OCI-LY3 (cell line): ENCODE measurements at regions not wholly inside any gene's neighbourhood (a gene's known extent, or its start where the extent isn't known, plus 50 kb on each side); places are given as distances from the start of the nearest gene placed in this dataset.

ENCODE experiments used
- H2AFZ ChIP-seq: fragments of 200-600, 300-600 bp; shearing (Covaris generic); 2 replicates; pipeline ENCODE4 v1.6.0; 2014; ENCODE audit warnings: antibody characterized with exemption, low read depth, low read length
- H3K27ac ChIP-seq: fragments of 200-600, 300-600 bp; sonication (generic); 2 replicates; pipeline ENCODE4 v1.5.1; 2014; ENCODE audit warnings: mild to moderate bottlenecking, low read length, moderate library complexity, mixed read lengths
- H3K27me3 ChIP-seq: fragments of 200-600, 300-600 bp; sonication (generic); 2 replicates; pipeline ENCODE4 v1.6.1; 2014; ENCODE audit warnings: low read depth, low read length, mixed read lengths
- H3K36me3 ChIP-seq: fragments of 200-600, 300-600 bp; sonication (generic); replicated peaks from 2 replicates; pipeline ENCODE3; 2014; ENCODE audit warnings: low read depth, low read length, mixed read lengths
- H3K4me1 ChIP-seq: fragments of 300-600, 200-600 bp; sonication (generic); 2 replicates; pipeline ENCODE4 v1.6.1; 2014; ENCODE audit warnings: low read length, mixed read lengths
- H3K4me2 ChIP-seq: fragments of 200-600, 300-600 bp; sonication (generic); 2 replicates; pipeline ENCODE4 v1.6.1; 2014; ENCODE audit warnings: low read length, mixed read lengths
- H3K4me3 ChIP-seq: fragments of 300-600, 200-600 bp; sonication (generic); 2 replicates; pipeline ENCODE4 v1.5.1; 2014; ENCODE audit warnings: antibody characterized with exemption, mild to moderate bottlenecking, low read length, moderate library complexity
- H3K79me2 ChIP-seq: fragments of 300-600, 200-600 bp; shearing (Covaris generic); 2 replicates; pipeline ENCODE4 v1.6.1; 2014; ENCODE audit warnings: mild to moderate bottlenecking, low read length, mixed read lengths
- H3K9ac ChIP-seq: fragments of 300-600, 200-600 bp; shearing (Covaris generic); 2 replicates; pipeline ENCODE4 v1.6.0; 2014; ENCODE audit warnings: mild to moderate bottlenecking, low read length, moderate library complexity
- H3K9me3 ChIP-seq: fragments of 200-600, 300-600 bp; shearing (Covaris generic); 2 replicates; pipeline ENCODE4 v1.6.1; 2014; ENCODE audit warnings: low read length, mixed read lengths; ENCODE audit not compliant: insufficient read depth
- H4K20me1 ChIP-seq: fragments of 200-600, 300-600 bp; sonication (generic); 2 replicates; pipeline ENCODE4 v1.6.1; 2016; ENCODE audit warnings: low read length, mixed read lengths; ENCODE audit not compliant: insufficient read depth
- EZH2phosphoT487 ChIP-seq: fragments of 200-600 bp; shearing (Covaris generic); IDR thresholded peaks from 2 replicates; pipeline ENCODE4 v1.6.1; 2018; ENCODE audit warnings: antibody characterized with exemption, mixed run types, low read depth
- TF ChIP-seq, protein P1 (sequence below): fragments of 200-600, 300-600 bp; sonication (generic); IDR thresholded peaks from 2 replicates; pipeline ENCODE4 v1.5.1; 2014; ENCODE audit warnings: antibody characterized with exemption, low read length, low read depth

DNA sequence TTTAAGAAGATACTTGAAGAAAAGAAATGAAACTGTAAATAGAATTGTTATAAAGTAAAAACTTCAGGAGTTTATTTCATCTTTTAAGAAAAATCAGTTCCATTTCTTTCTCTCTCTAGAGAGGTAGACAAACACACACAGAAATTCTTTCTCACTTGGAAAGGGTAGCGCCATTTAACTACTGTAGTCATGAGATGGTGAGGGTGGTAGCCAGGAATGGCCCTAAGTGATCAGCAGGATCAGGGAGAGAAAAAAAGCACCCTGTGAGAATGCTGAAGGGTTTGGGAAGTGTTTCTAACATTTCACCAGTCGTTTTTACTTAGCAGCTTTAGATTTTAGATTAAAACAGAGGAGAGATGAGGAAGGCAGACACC lies 205.7 kb upstream of the RUNX1 start:
- peaks cover 7% of the 10 kb centered on the region; the same call in 1 of the 2 replicates for H3K9me3 ChIP-seq
- no peak overlapping the region for H2AFZ ChIP-seq

DNA sequence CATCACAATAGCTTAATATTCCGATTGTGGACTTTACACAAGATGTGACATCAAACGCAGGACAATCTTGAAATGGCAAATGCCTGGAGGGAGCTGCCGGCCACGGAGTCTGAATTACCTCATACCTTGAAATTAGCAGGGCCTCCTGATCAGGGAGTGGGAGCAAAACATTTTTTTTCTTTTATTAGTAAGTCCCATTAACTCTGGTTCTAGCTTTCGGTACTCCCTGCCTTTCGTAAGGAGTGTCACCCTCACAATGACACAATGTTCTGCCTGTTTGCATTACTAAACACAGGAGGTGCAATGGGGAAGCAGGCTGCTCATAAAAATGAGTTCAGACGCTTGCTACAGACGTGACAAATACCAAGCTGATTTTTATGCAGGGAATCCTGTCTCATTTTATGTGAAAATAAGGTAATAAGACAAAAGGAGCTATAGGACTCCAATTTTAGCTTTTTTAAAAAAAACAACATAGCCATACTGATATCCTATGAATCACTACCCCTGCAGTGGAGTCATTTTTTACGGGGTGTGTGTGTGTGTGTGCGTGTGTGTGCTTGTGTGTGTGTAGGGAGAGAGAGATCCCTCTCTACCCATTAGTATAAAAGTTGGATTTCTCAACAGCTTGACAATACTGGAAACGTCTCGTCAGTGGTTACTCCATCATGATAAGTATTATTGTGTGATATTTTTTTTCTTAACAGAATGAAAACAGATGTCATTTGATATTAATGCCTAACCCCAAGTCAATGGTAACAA lies 205.1 kb upstream of the RUNX1 start:
- H3K27ac ChIP-seq, result no peak overlapping the region
- H3K27me3 ChIP-seq, result no peaks in the 10 kb centered on the region
- H4K20me1 ChIP-seq, result no peaks in the 10 kb centered on the region
- no peaks in the 10 kb centered on the region for H3K79me2 ChIP-seq
- peaks cover 10% of the 10 kb centered on the region; the same call in 1 of the 2 replicates for H3K9me3 ChIP-seq
- peaks cover 34% of the 10 kb centered on the region for H3K4me1 ChIP-seq
- no peak overlapping the region for H3K4me3 ChIP-seq
- H3K36me3 ChIP-seq, result peaks cover 22% of the 10 kb centered on the region
- H3K4me2 ChIP-seq, result no peak overlapping the region
- H2AFZ ChIP-seq, result no peak overlapping the region
- TF ChIP-seq, protein P1, sequence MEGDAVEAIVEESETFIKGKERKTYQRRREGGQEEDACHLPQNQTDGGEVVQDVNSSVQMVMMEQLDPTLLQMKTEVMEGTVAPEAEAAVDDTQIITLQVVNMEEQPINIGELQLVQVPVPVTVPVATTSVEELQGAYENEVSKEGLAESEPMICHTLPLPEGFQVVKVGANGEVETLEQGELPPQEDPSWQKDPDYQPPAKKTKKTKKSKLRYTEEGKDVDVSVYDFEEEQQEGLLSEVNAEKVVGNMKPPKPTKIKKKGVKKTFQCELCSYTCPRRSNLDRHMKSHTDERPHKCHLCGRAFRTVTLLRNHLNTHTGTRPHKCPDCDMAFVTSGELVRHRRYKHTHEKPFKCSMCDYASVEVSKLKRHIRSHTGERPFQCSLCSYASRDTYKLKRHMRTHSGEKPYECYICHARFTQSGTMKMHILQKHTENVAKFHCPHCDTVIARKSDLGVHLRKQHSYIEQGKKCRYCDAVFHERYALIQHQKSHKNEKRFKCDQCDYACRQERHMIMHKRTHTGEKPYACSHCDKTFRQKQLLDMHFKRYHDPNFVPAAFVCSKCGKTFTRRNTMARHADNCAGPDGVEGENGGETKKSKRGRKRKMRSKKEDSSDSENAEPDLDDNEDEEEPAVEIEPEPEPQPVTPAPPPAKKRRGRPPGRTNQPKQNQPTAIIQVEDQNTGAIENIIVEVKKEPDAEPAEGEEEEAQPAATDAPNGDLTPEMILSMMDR, result no peak
- TF ChIP-seq EZH2phosphoT487, result no peak
- no peak overlapping the region for H3K9ac ChIP-seq

More for the DNA sequence above, 205.7 kb upstream of the RUNX1 start:
- Histone ChIP-seq H3K36me3 (peaks cover 20% of the 10 kb centered on the region), H3K4me1 (peaks cover 34% of the 10 kb centered on the region), H4K20me1 (no peaks in the 10 kb centered on the region), H3K4me3 (no peak overlapping the region), H3K4me2 (no peak overlapping the region), H3K27ac (no peak overlapping the region), H3K79me2 (no peaks in the 10 kb centered on the region), H3K9ac (no peak overlapping the region), H3K27me3 (no peaks in the 10 kb centered on the region)
- TF ChIP-seq EZH2phosphoT487, result no peak
- TF ChIP-seq, protein P1, result no peak

DNA sequence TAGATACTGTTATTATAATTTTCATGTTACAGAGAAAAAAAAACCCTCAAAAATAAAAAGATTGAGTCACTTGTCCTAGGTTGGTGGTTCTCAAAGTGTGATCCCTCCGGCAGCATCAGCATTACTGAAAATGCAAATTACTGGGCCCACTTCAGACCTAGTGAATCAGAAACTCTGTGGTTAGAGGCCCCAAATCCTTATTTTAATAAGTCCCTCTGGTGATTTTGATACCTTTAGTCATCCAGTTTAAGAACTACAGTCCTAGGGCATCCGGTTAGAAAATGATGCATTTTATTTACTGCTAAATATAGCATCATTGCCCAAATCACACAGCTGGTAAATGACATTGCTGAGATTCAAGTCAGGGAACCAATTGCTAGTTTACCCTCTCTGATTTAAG lies 203.7 kb upstream of the RUNX1 start:
- Histone ChIP-seq H2AFZ (no peak overlapping the region), H3K4me1 (peaks cover 34% of the 10 kb centered on the region), H3K79me2 (no peaks in the 10 kb centered on the region), H3K4me2 (peak overlapping the region; percentile 40), H3K9me3 (peaks cover 10% of the 10 kb centered on the region; the same call in 1 of the 2 replicates), H3K27me3 (no peaks in the 10 kb centered on the region), H3K27ac (peak overlapping the region; percentile 41), H4K20me1 (no peaks in the 10 kb centered on the region), H3K36me3 (peaks cover 22% of the 10 kb centered on the region), H3K9ac (no peak overlapping the region), H3K4me3 (no peak overlapping the region)
- no peak for TF ChIP-seq EZH2phosphoT487

DNA sequence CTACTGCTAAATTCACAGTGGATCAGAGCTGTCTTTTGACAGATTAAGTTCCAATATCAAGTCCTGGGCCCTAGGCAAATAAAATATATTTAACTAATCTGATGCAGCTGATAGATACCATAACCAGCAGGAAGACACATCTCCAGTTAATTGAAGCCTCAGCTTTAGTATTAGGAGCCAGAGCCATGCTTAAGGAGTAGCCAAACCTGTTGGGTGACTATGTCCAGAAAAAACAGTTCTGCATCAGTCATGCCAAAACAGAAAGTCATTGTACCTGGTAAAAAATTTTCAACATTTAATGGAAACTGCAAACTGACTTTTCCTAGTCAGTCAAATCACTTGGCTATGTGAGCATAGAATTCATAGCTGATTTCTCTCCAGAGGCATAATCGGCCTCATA lies 200.5 kb upstream of the RUNX1 start:
- H3K27me3 ChIP-seq, result no peaks in the 10 kb centered on the region

More for the DNA sequence above, 200.5 kb upstream of the RUNX1 start:
- H3K4me3 ChIP-seq, result no peak overlapping the region
- H3K79me2 ChIP-seq, result no peaks in the 10 kb centered on the region
- H3K9ac ChIP-seq, result no peak overlapping the region
- H3K4me1 ChIP-seq, result peaks cover 17% of the 10 kb centered on the region
- peaks cover 13% of the 10 kb centered on the region; the same call in 1 of the 2 replicates for H3K9me3 ChIP-seq
- H3K27ac ChIP-seq, result no peak overlapping the region
- peaks cover 15% of the 10 kb centered on the region for H3K36me3 ChIP-seq
- H2AFZ ChIP-seq, result no peak overlapping the region
- TF ChIP-seq, protein P1, result no peak
- TF ChIP-seq EZH2phosphoT487, result no peak
- H4K20me1 ChIP-seq, result no peaks in the 10 kb centered on the region
- H3K4me2 ChIP-seq, result no peak overlapping the region
